HUES64 (cell line): ENCODE measurements at regions not wholly inside any gene's neighbourhood (a gene's known extent, or its start where the extent isn't known, plus 50 kb on each side); places are given as distances from the start of the nearest gene placed in this dataset.

Source experiments
- H3K27ac ChIP-seq: 2 replicates; pipeline ENCODE4 v1.7.0; 2013; ENCODE audit warnings: low read depth, low read length, inconsistent platforms
- H3K27me3 ChIP-seq: 2 replicates; pipeline ENCODE4 v1.6.1; 2013; ENCODE audit warnings: mild to moderate bottlenecking, low read length; ENCODE audit not compliant: insufficient read depth
- H3K36me3 ChIP-seq: 2 replicates; pipeline ENCODE4 v1.6.1; 2013; ENCODE audit warnings: mild to moderate bottlenecking, low read length; ENCODE audit not compliant: insufficient read depth
- H3K4me1 ChIP-seq: 2 replicates; pipeline ENCODE4 v1.6.1; 2013; ENCODE audit warnings: mild to moderate bottlenecking, low read length, moderate library complexity; ENCODE audit not compliant: insufficient read depth
- H3K4me3 ChIP-seq: 2 replicates; pipeline ENCODE4 v1.5.1; 2013; ENCODE audit warnings: mild to moderate bottlenecking, low read length, moderate library complexity
- H3K9ac ChIP-seq: 2 replicates; pipeline ENCODE4 v1.6.1; 2013; ENCODE audit warnings: mild to moderate bottlenecking, low read depth, low read length
- H3K9me3 ChIP-seq: 2 replicates; pipeline ENCODE4 v1.6.1; 2013; ENCODE audit warnings: low read depth, low read length; ENCODE audit not compliant: insufficient read depth
- WGBS: fragments of 150-250, 120-280 bp; methylation state at CpG from one replicate; pipeline ENCODE4 v1.1.7; 2013; ENCODE audit warnings: missing lambda C conversion rate; 5-methylcytosine and 5-hydroxymethylcytosine counted together

- no peaks in the 10 kb centered on the region for H3K9me3 ChIP-seq
- no CpG with 5 or more reads among the region's 1 CpG for WGBS
- H3K4me3 ChIP-seq: no peak overlapping the region
- no peak overlapping the region for H3K27ac ChIP-seq
- no peaks in the 10 kb centered on the region for H3K36me3 ChIP-seq
- H3K27me3 ChIP-seq: no peaks in the 10 kb centered on the region
- no peak overlapping the region for H3K9ac ChIP-seq
- no peaks in the 10 kb centered on the region for H3K4me1 ChIP-seq
These were observed 177.4 kb upstream of the RNPC3 start for GRCh38 chr1:103348136-103348535.

- WGBS: 93% methylated on average over 3 of the region's 3 CpGs
- H3K27me3 ChIP-seq: no peaks in the 10 kb centered on the region
- H3K4me3 ChIP-seq: no peak overlapping the region
- no peaks in the 10 kb centered on the region for H3K4me1 ChIP-seq
- H3K9me3 ChIP-seq: no peaks in the 10 kb centered on the region
- H3K36me3 ChIP-seq: no peaks in the 10 kb centered on the region
- H3K9ac ChIP-seq: no peak overlapping the region
- H3K27ac ChIP-seq: no peak overlapping the region
These were observed 180.6 kb upstream of the RNPC3 start for GRCh38 chr1:103344930-103345329.

GRCh38 chr1:103341377-103341880 lies 184.1 kb upstream of the RNPC3 start:
- no peaks in the 10 kb centered on the region for H3K9me3 ChIP-seq
- 83% methylated on average over 1 of the region's 2 CpGs for WGBS
- H3K27me3 ChIP-seq: no peaks in the 10 kb centered on the region
- H3K27ac ChIP-seq: no peak overlapping the region
- H3K36me3 ChIP-seq: no peaks in the 10 kb centered on the region
- H3K4me1 ChIP-seq: no peaks in the 10 kb centered on the region
- no peak overlapping the region for H3K9ac ChIP-seq
- no peak overlapping the region for H3K4me3 ChIP-seq

- Histone ChIP-seq H3K27me3 (no peaks in the 10 kb centered on the region), H3K4me3 (no peak overlapping the region), H3K9me3 (no peaks in the 10 kb centered on the region), H3K36me3 (no peaks in the 10 kb centered on the region), H3K9ac (no peak overlapping the region), H3K4me1 (no peaks in the 10 kb centered on the region), H3K27ac (no peak overlapping the region)
- 97% methylated on average over 4 of the region's 4 CpGs for WGBS
These were observed 187.7 kb upstream of the RNPC3 start for GRCh38 chr1:103337779-103338178.

- Histone ChIP-seq H3K36me3 (no peaks in the 10 kb centered on the region), H3K9ac (no peak overlapping the region), H3K4me3 (no peak overlapping the region), H3K27me3 (no peaks in the 10 kb centered on the region), H3K27ac (no peak overlapping the region), H3K9me3 (no peaks in the 10 kb centered on the region), H3K4me1 (no peaks in the 10 kb centered on the region)
- no CpG with 5 or more reads among the region's 1 CpG for WGBS
These were observed 189.1 kb upstream of the RNPC3 start for GRCh38 chr1:103336408-103336807.

- no peaks in the 10 kb centered on the region for H3K9me3 ChIP-seq
- H3K36me3 ChIP-seq: no peaks in the 10 kb centered on the region
- H3K4me1 ChIP-seq: no peaks in the 10 kb centered on the region
- H3K4me3 ChIP-seq: no peak overlapping the region
- WGBS: 89% methylated on average over 5 of the region's 5 CpGs
- no peaks in the 10 kb centered on the region for H3K27me3 ChIP-seq
- H3K9ac ChIP-seq: no peak overlapping the region
- no peak overlapping the region for H3K27ac ChIP-seq
These were observed 192.4 kb upstream of the RNPC3 start for GRCh38 chr1:103333141-103333540.

GRCh38 chr1:103327054-103327719 lies 198.3 kb upstream of the RNPC3 start:
- Histone ChIP-seq H3K4me3 (no peak overlapping the region), H3K4me1 (no peaks in the 10 kb centered on the region), H3K27ac (no peak overlapping the region), H3K9me3 (no peaks in the 10 kb centered on the region), H3K27me3 (no peaks in the 10 kb centered on the region), H3K9ac (no peak overlapping the region), H3K36me3 (no peaks in the 10 kb centered on the region)
- WGBS: 93% methylated on average over 4 of the region's 4 CpGs

GRCh38 chr1:103326595-103326994 lies 198.9 kb upstream of the RNPC3 start:
- Histone ChIP-seq H3K4me1 (no peaks in the 10 kb centered on the region), H3K36me3 (no peaks in the 10 kb centered on the region), H3K27me3 (no peaks in the 10 kb centered on the region), H3K9me3 (no peaks in the 10 kb centered on the region), H3K9ac (no peak overlapping the region), H3K4me3 (no peak overlapping the region), H3K27ac (no peak overlapping the region)

GRCh38 chr1:103309786-103310185 lies 201.5 kb upstream of the COL11A1 start:
- Histone ChIP-seq H3K4me3 (no peak overlapping the region), H3K9ac (no peak overlapping the region), H3K36me3 (no peaks in the 10 kb centered on the region), H3K27me3 (no peaks in the 10 kb centered on the region), H3K27ac (no peak overlapping the region), H3K4me1 (no peaks in the 10 kb centered on the region), H3K9me3 (no peaks in the 10 kb centered on the region)
- WGBS: 83% methylated on average over 1 of the region's 1 CpG

- H3K36me3 ChIP-seq: no peaks in the 10 kb centered on the region
- H3K27me3 ChIP-seq: no peaks in the 10 kb centered on the region
- H3K4me3 ChIP-seq: no peak overlapping the region
- H3K9ac ChIP-seq: no peak overlapping the region
- no peaks in the 10 kb centered on the region for H3K4me1 ChIP-seq
- H3K27ac ChIP-seq: no peak overlapping the region
- no peaks in the 10 kb centered on the region for H3K9me3 ChIP-seq
- WGBS: 100% methylated on average over 1 of the region's 2 CpGs
These were observed 199.4 kb upstream of the COL11A1 start for GRCh38 chr1:103307751-103308150.

GRCh38 chr1:103283841-103284669 lies 175.7 kb upstream of the COL11A1 start:
- Histone ChIP-seq H3K27me3 (no peaks in the 10 kb centered on the region), H3K9ac (no peak overlapping the region), H3K27ac (no peak overlapping the region), H3K4me1 (no peaks in the 10 kb centered on the region), H3K4me3 (no peak overlapping the region), H3K36me3 (no peaks in the 10 kb centered on the region), H3K9me3 (no peaks in the 10 kb centered on the region)
